ENCODE measurements at regions not wholly inside any gene's neighbourhood (a gene's known extent, or its start where the extent isn't known, plus 50 kb on each side); places are given as distances from the start of the nearest gene placed in this dataset.

DNA sequence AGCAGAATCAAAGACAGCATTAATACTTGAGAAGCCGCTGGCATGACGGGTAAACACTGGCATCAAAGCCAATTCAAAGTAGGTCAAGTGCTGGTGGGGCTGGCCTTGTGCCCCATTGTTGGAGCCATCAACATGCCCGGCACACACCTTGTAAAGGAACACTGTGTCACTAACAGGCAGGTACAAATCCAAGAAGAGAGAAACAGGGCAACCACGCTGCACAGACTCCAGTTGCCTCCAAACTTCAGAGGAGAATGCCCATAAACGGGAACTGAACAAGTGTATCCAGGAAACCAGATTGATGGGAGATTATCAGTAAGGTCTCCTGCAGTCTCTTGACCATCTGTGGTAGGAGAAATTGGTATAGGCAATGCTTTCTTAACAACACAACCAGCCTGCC is 127.0 kb upstream of the STXBP5 start:
- no peak for TF ChIP-seq CTCF (IDR thresholded peaks at IDR 0.05 in 8 of 11, conservative IDR thresholded peaks at IDR 0.05 in 3 of 11)
- TF ChIP-seq POLR2A (IDR thresholded peaks at IDR 0.05), result no peak
- TF ChIP-seq POLR2AphosphoS5 (IDR thresholded peaks at IDR 0.05), result no peak

Data from spleen (tissue), 7 donors.